WERI-Rb-1 (cell line): ENCODE measurements at regions not wholly inside any gene's neighbourhood (a gene's known extent, or its start where the extent isn't known, plus 50 kb on each side); places are given as distances from the start of the nearest gene placed in this dataset.

ENCODE experiments used
- DNase-seq: peaks from one replicate; pipeline ENCODE4 v3.0.0-alpha.2; 2020
- H3K27ac ChIP-seq: fragments of 250-450 bp; sonication (Bioruptor Pico); 2 replicates; pipeline ENCODE4 v1.5.1; 2020; ENCODE audit warnings: mild to moderate bottlenecking, moderate library complexity
- H3K27me3 ChIP-seq: fragments of 250-450 bp; sonication (Bioruptor Pico); 2 replicates; pipeline ENCODE4 v1.5.1; 2021; ENCODE audit warnings: mild to moderate bottlenecking, low read depth, moderate library complexity; ENCODE audit not compliant: insufficient read depth, severe bottlenecking
- H3K36me3 ChIP-seq: fragments of 250-450 bp; sonication (Bioruptor Pico); 2 replicates; pipeline ENCODE4 v1.5.1; 2020; ENCODE audit warnings: mild to moderate bottlenecking, moderate library complexity
- H3K4me3 ChIP-seq: 2 replicates; pipeline ENCODE4 v1.5.1; 2011; ENCODE audit warnings: low read depth, mild to moderate bottlenecking, control low read depth, low read length
- H3K9me3 ChIP-seq: fragments of 250-450 bp; sonication (Bioruptor Pico); 2 replicates; pipeline ENCODE4 v1.5.1; 2021; ENCODE audit warnings: mild to moderate bottlenecking, moderate library complexity; ENCODE audit not compliant: severe bottlenecking
- TF ChIP-seq, protein P1 (sequence below): IDR thresholded peaks from 2 replicates; pipeline ENCODE4 v1.5.1; 2011; ENCODE audit warnings: low read depth, mild to moderate bottlenecking, control low read depth, inconsistent platforms, low read length

DNA sequence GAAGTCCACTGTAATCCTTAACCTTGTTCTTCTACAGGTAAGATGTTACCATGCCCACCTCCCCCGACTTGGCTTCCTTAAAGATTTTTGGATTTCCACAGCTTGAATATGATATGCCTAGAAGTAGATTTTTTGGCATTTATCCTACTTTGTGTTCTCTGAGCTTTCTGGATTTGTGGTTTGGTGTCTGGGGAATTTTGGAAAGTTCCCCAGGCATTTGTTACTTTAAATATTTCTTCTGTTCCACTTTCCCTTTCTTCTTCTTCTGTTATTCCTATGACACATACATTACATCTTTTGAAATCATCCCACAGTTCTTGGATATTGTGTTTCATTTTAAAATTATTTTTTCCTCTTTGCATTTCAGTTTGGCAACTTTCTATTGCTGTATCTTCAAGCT is 122.1 kb upstream of the TMEM108 start:
- Histone ChIP-seq H3K27me3 (no peaks in the 10 kb centered on the region), H3K4me3 (no peak overlapping the region), H3K36me3 (no peaks in the 10 kb centered on the region), H3K9me3 (no peaks in the 10 kb centered on the region), H3K27ac (no peak overlapping the region)
- TF ChIP-seq, protein P1, sequence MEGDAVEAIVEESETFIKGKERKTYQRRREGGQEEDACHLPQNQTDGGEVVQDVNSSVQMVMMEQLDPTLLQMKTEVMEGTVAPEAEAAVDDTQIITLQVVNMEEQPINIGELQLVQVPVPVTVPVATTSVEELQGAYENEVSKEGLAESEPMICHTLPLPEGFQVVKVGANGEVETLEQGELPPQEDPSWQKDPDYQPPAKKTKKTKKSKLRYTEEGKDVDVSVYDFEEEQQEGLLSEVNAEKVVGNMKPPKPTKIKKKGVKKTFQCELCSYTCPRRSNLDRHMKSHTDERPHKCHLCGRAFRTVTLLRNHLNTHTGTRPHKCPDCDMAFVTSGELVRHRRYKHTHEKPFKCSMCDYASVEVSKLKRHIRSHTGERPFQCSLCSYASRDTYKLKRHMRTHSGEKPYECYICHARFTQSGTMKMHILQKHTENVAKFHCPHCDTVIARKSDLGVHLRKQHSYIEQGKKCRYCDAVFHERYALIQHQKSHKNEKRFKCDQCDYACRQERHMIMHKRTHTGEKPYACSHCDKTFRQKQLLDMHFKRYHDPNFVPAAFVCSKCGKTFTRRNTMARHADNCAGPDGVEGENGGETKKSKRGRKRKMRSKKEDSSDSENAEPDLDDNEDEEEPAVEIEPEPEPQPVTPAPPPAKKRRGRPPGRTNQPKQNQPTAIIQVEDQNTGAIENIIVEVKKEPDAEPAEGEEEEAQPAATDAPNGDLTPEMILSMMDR, result no peak
- DNase-seq, result no peak

DNA sequence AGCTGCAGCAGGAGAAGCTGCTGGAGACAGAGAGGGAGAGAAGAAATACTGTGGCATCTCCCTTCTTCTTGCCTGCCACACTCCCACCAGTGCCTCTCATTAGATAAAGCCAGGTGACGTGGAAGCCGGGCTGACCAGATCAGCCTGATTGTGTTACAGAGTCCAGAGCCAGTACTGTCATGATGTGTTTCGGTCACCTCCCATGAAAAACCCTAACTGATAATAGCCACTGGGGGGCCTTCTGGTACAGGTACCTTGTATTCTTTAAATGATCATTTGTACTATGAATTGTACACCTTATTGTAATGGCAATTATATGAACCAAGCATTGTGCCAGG is 125.8 kb upstream of the TMEM108 start:
- no peak overlapping the region for H3K4me3 ChIP-seq
- TF ChIP-seq, protein P1, result no peak

DNA sequence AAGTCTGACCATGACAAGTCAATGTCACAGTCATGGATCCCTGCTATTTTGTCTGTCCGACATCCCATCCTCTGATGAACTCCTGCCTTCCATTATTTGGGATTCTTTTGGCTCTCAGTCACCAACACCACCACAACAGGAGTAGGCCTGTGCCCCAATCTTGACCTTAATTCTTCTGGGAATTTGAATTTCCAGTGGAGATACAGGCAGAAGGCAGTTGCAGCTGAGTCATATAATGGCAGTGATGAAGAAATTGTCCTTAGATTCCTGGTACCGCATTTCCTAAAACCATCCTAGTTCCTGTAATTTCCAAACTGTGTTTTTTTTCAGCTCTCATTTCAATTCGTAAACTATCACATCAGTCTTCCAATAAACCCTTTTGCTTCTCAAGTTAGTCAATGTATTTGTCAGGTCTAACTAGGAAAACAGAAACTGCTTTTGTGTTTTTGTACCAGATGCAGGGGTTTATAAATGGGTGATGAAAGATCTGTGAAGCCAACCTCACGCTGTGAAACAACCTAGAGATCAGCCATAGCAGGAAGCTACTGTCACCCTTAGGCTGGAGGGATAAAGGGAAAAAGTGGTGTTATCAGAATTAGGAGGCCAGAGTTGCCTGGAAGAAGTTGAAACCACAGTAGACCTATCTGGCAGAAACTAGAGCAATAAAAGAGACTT is 126.3 kb upstream of the TMEM108 start:
- TF ChIP-seq, protein P1, result no peak
- H3K4me3 ChIP-seq, result no peak overlapping the region
- no peaks in the 10 kb centered on the region for H3K36me3 ChIP-seq
- no peak overlapping the region for H3K27ac ChIP-seq
- no peaks in the 10 kb centered on the region for H3K27me3 ChIP-seq
- no peak for DNase-seq
- no peaks in the 10 kb centered on the region for H3K9me3 ChIP-seq

More for the DNA sequence above, 125.8 kb upstream of the TMEM108 start:
- Histone ChIP-seq H3K27me3 (no peaks in the 10 kb centered on the region), H3K9me3 (no peaks in the 10 kb centered on the region), H3K36me3 (no peaks in the 10 kb centered on the region), H3K27ac (no peak overlapping the region)
- DNase-seq, result no peak

DNA sequence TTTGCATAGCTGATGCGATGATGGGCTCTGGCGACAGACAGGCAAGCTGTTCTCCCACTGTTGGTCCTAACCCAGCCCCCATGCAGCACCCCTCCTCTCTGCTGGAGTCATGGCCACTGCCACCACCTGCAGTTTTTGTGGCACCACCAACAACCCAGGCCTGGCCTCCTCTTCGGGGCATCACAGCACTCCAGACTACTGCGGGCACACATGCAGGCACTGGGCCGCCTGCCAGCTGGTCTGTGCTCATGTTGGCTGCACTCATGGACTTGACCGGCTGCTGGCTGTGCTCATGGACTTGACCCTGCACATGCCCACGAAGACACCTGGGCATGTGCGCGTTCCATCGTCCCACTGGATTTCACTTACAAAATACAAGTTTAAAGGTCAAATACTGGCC is 130.9 kb upstream of the TMEM108 start:
- H3K36me3 ChIP-seq, result no peaks in the 10 kb centered on the region
- H3K27ac ChIP-seq, result no peak overlapping the region
- DNase-seq, result no peak
- TF ChIP-seq, protein P1, result no peak
- no peaks in the 10 kb centered on the region for H3K27me3 ChIP-seq
- H3K9me3 ChIP-seq, result no peaks in the 10 kb centered on the region
- H3K4me3 ChIP-seq, result no peak overlapping the region

DNA sequence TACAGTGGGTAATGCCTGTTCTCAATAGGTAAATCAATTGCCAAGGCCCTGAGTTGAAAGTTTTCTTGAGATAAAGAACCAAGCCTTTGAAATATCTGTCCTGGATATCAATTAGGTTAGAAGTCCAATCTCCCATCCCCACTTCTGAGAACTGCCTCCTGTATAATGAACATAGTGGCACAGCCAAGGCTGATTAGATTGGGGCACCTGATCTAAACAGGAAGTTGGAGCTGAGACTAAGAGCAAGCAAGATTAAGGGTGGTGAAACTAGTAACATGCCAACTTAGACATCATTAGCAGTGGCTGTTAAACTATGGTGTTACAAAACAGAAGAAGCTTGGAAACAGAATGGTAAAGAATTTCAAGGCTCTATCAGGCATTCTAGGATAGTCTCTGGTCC is 137.7 kb upstream of the TMEM108 start:
- no peak overlapping the region for H3K27ac ChIP-seq
- no peaks in the 10 kb centered on the region for H3K9me3 ChIP-seq
- no peak overlapping the region for H3K4me3 ChIP-seq
- DNase-seq, result no peak
- no peaks in the 10 kb centered on the region for H3K27me3 ChIP-seq
- TF ChIP-seq, protein P1, result no peak
- H3K36me3 ChIP-seq, result no peaks in the 10 kb centered on the region

DNA sequence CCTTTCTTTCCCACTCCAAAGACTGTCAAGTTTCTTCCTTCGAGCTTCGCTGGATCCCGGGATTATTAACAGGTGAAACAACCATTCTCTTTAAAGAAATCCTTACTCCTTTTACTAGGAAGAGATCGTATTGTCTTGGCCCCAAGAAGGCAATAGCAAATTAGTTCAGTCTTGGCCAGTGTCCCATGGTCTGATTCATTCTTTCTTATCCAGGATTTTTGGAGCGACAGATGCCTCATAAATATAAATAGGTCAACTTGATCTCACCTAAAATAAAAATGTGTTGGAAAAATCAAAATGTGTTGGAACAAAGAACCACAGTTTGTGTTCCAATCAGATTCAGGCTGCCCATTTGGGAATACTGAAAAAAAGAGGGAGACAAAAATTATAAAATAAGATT is 140.1 kb upstream of the TMEM108 start:
- TF ChIP-seq, protein P1, result no peak
- H3K36me3 ChIP-seq, result no peaks in the 10 kb centered on the region
- H3K27me3 ChIP-seq, result no peaks in the 10 kb centered on the region
- no peak overlapping the region for H3K27ac ChIP-seq
- H3K4me3 ChIP-seq, result no peak overlapping the region
- no peak for DNase-seq
- H3K9me3 ChIP-seq, result no peaks in the 10 kb centered on the region
